GM12878 (cell line): ENCODE measurements at regions not wholly inside any gene's neighbourhood (a gene's known extent, or its start where the extent isn't known, plus 50 kb on each side); places are given as distances from the start of the nearest gene placed in this dataset.

Source experiments
- ATAC-seq: fragments of 200-7000 bp; cut with Tn5 transposase; 3 replicates; pipeline ENCODE4 v1.9.1; 2020; ENCODE audit warnings: mild to moderate bottlenecking, moderate library complexity
- BruUV-seq: library from RNA; stranded (reverse); fragments of 400-500 nt; replicated peaks from 2 replicates; lab custom pipeline; 2021; lab: Mats Ljungman, UMichigan
- CTCF ChIA-PET: fragments of 300-600 bp; sonication (Branson Sonifier 250); formaldehyde crosslinking; extraction: SDS; loops from one replicate; lab custom pipeline; 2021; ENCODE audit warnings: inconsistent platforms; lab: Yijun Ruan, JAX
- POLR2A ChIA-PET: fragments of 350-600 bp; formaldehyde crosslinking; extraction: SDS; loops from one replicate; lab custom pipeline; 2021; ENCODE audit warnings: inconsistent platforms; lab: Charles Lee
- RAD21 ChIA-PET: fragments of 300-600 bp; sonication (Branson Sonifier 250); formaldehyde crosslinking; loops from one replicate; lab custom pipeline; 2023; ENCODE audit warnings: antibody characterized with exemption; ENCODE audit not compliant: unreplicated experiment; lab: Charles Lee
- SMC1A ChIA-PET: fragments of 300-600 bp; sonication (Branson Sonifier 250); formaldehyde crosslinking; loops from one replicate; lab custom pipeline; 2023; ENCODE audit not compliant: unreplicated experiment, uncharacterized antibody; lab: Charles Lee
- DNase-seq: peaks from one replicate; pipeline ENCODE4 v3.0.0-alpha.2; 2011; ENCODE audit warnings: low read depth, low spot score
- FAIRE-seq: peaks from 3 replicates; lab custom pipeline; 2011; peaks lifted over from hg19 to GRCh38; lab: Jason Lieb, UNC
- H2AFZ ChIP-seq: 2 replicates; pipeline ENCODE4 v1.6.0; 2011; ENCODE audit warnings: low read depth, low read length, control low read depth; ENCODE audit not compliant: control insufficient read depth
- H3K27ac ChIP-seq: 2 replicates; pipeline ENCODE4 v1.5.1; 2011; ENCODE audit warnings: control low read depth; ENCODE audit not compliant: control insufficient read depth, insufficient read depth
- H3K27me3 ChIP-seq, 2 experiments: replicated peaks in 1 of 2; 2 replicates each; pipeline versions ENCODE4 v1.6.0 to v1.6.1; 2011; ENCODE audit warnings: low read length in 1 of 2; ENCODE audit not compliant: control insufficient read depth in 2 of 2, insufficient read depth in 2 of 2
- H3K36me3 ChIP-seq, 2 experiments: 2 replicates each; pipeline ENCODE4 v1.5.1; 2011; ENCODE audit warnings: low read length in 1 of 2; ENCODE audit not compliant: control insufficient read depth in 2 of 2, insufficient read depth in 2 of 2
- H3K4me1 ChIP-seq: 2 replicates; pipeline ENCODE4 v1.6.1; 2011; ENCODE audit warnings: mild to moderate bottlenecking, low read length, moderate library complexity, mixed read lengths; ENCODE audit not compliant: control insufficient read depth, insufficient read depth
- H3K4me2 ChIP-seq: 2 replicates; pipeline ENCODE4 v1.6.0; 2011; ENCODE audit warnings: control low read depth; ENCODE audit not compliant: control insufficient read depth, insufficient read depth
- H3K4me3 ChIP-seq: fragments of 200-600 bp; sonication (generic); 2 replicates; pipeline ENCODE4 v1.5.1; 2016
- H3K79me2 ChIP-seq: 2 replicates; pipeline ENCODE4 v1.6.0; 2011; ENCODE audit warnings: low read length; ENCODE audit not compliant: control insufficient read depth, insufficient read depth
- H3K9ac ChIP-seq: 2 replicates; pipeline ENCODE4 v1.8.0; 2011; ENCODE audit warnings: low read length, control low read depth, mixed read lengths; ENCODE audit not compliant: control insufficient read depth, insufficient read depth
- H3K9me3 ChIP-seq: replicated peaks from 3 replicates; pipeline ENCODE4 v1.5.1; 2011; ENCODE audit warnings: mild to moderate bottlenecking, low read length; ENCODE audit not compliant: control insufficient read depth, insufficient read depth
- H4K20me1 ChIP-seq: 2 replicates; pipeline ENCODE4 v1.6.0; 2011; ENCODE audit not compliant: control insufficient read depth, insufficient read depth
- BRCA1 ChIP-seq: IDR thresholded peaks from 2 replicates; pipeline ENCODE4 v1.6.1; 2011; ENCODE audit warnings: low read depth, low read length, improper control_type of control experiment
- CHD1 ChIP-seq: IDR thresholded peaks from 2 replicates; pipeline ENCODE4 v1.6.1; 2012; ENCODE audit warnings: low read depth, low read length, improper control_type of control experiment
- CHD2 ChIP-seq: IDR thresholded peaks from 2 replicates; pipeline ENCODE4 v1.6.1; 2011; ENCODE audit warnings: low read depth, low read length, improper control_type of control experiment, borderline replicate concordance
- E2F4 ChIP-seq: IDR thresholded peaks from 2 replicates; pipeline ENCODE4 v1.6.1; 2012; ENCODE audit warnings: low read depth, low read length, improper control_type of control experiment
- NFIC ChIP-seq: IDR thresholded peaks from 2 replicates; pipeline ENCODE4 v1.6.1; 2012; ENCODE audit warnings: low read depth, mild to moderate bottlenecking, inconsistent platforms, low read length, moderate library complexity
- NFYA ChIP-seq: IDR thresholded peaks from 2 replicates; pipeline ENCODE4 v1.6.1; 2011; ENCODE audit warnings: low read depth, mild to moderate bottlenecking, low read length, improper control_type of control experiment, borderline replicate concordance
- NRF1 ChIP-seq: conservative IDR thresholded peaks from 2 replicates; pipeline ENCODE4 v1.6.1; 2011; ENCODE audit warnings: mild to moderate bottlenecking, low read depth, low read length, improper control_type of control experiment
- PRDM15 ChIP-seq: fragments of 450-650 bp; formaldehyde crosslinking; IDR thresholded peaks from 2 replicates; pipeline ENCODE4 v1.4.0; 2020; ENCODE audit warnings: mild to moderate bottlenecking, moderate library complexity
- RB1 ChIP-seq: fragments of 450-650 bp; formaldehyde crosslinking; IDR thresholded peaks from 2 replicates; pipeline ENCODE4 v1.6.1; 2017; ENCODE audit warnings: mild to moderate bottlenecking, borderline replicate concordance
- RBBP5 ChIP-seq: fragments of 200-600 bp; sonication (generic); conservative IDR thresholded peaks from 2 replicates; pipeline ENCODE4 v1.6.1; 2016
- SP1 ChIP-seq: IDR thresholded peaks from one replicate; pipeline ENCODE4 v1.6.1; 2011; ENCODE audit warnings: low read depth, low read length
- SREBF2 ChIP-seq: IDR thresholded peaks from 2 replicates; pipeline ENCODE4 v1.6.1; 2012; ENCODE audit warnings: mild to moderate bottlenecking, low read length
- WGBS: methylation state at CpG from one replicate; pipeline ENCODE4 v1.1.6; 2016; ENCODE audit warnings: low lambda C conversion rate; ENCODE audit not compliant: insufficient replicate concordance, insufficient coverage; ENCODE audit errors: missing lambda C conversion rate; 5-methylcytosine and 5-hydroxymethylcytosine counted together
- in situ Hi-C: fragments of 300-500 bp; cut with MboI; formaldehyde crosslinking; loops from 9 replicates; pipeline ENCODE4 v1.14.3; 2018; ENCODE audit warnings: mixed read lengths
- intact Hi-C: fragments of 100-400 bp; cut with micrococcal nuclease; formaldehyde crosslinking; loops from one replicate; pipeline ENCODE4 v1.14.2; 2022; ENCODE audit not compliant: unreplicated experiment

GRCh38 chr5:29379619-29380018 is 1813.9 kb upstream of the CDH6 start:
- FAIRE-seq (no peak), ATAC-seq (no peak), DNase-seq (no peak)
- in situ Hi-C loops: no loop called here
- H3K27me3 ChIP-seq: no peaks in the 10 kb centered on the region
- H3K4me2 ChIP-seq: no peak overlapping the region
- no peaks in the 10 kb centered on the region for H3K36me3 ChIP-seq
- ChIA-PET POLR2A (no interaction called here), SMC1A (interaction anchor here (1.3 kb wide), 1 partner anchor 148 kb away, joined by 3 read pairs; no protein-coding TSS in a partner anchor), RAD21 (no interaction called here), CTCF (no interaction called here)
- intact Hi-C loops: no loop called here
- H3K9me3 ChIP-seq: no peaks in the 10 kb centered on the region
- H3K27ac ChIP-seq: no peak overlapping the region
- H3K4me3 ChIP-seq: no peak overlapping the region
- H4K20me1 ChIP-seq: no peaks in the 10 kb centered on the region
- BruUV-seq: no TSS peak
- no peak overlapping the region for H3K9ac ChIP-seq
- no peak for TF ChIP-seq NFYA
- TF ChIP-seq E2F4: no peak
- TF ChIP-seq SREBF2: no peak
- TF ChIP-seq BRCA1: no peak
- no peaks in the 10 kb centered on the region for H3K79me2 ChIP-seq
- H2AFZ ChIP-seq: no peak overlapping the region
- no peaks in the 10 kb centered on the region for H3K4me1 ChIP-seq
- WGBS: 16% methylated on average over 5 of the region's 5 CpGs

- Histone ChIP-seq H3K36me3 (no peaks in the 10 kb centered on the region), H3K79me2 (no peaks in the 10 kb centered on the region), H3K4me3 (no peak overlapping the region), H3K27me3 (no peaks in the 10 kb centered on the region), H3K4me2 (no peak overlapping the region), H3K9me3 (no peaks in the 10 kb centered on the region), H3K9ac (no peak overlapping the region), H4K20me1 (no peaks in the 10 kb centered on the region), H3K4me1 (no peaks in the 10 kb centered on the region), H2AFZ (no peak overlapping the region), H3K27ac (no peak overlapping the region)
- WGBS: 48% methylated on average over 5 of the region's 5 CpGs
- TF ChIP-seq NRF1 (no peak), RBBP5 (no peak), CHD1 (no peak), RB1 (no peak), PRDM15 (CRISPR knock-in tag) (no peak), SP1 (no peak), CHD2 (no peak), NFIC (no peak)
- ChIA-PET CTCF (no interaction called here), POLR2A (no interaction called here), RAD21 (no interaction called here), SMC1A (interaction anchor here (0.8 kb wide), 1 partner anchor 56 kb away, joined by 3 read pairs; no protein-coding TSS in a partner anchor)
- no peak for DNase-seq
- in situ Hi-C loops: no loop called here
- intact Hi-C loops: no loop called here
- FAIRE-seq: no peak
- ATAC-seq: no peak
- BruUV-seq: no TSS peak
Measured at GRCh38 chr5:29378104-29378503, 1815.4 kb upstream of the CDH6 start.
